ENCODE measurements at regions not wholly inside any gene's neighbourhood (a gene's known extent, or its start where the extent isn't known, plus 50 kb on each side); places are given as distances from the start of the nearest gene placed in this dataset.

GRCh38 chr17:70562137-70562536 is 392.8 kb downstream of the KCNJ2 start (continued):
- TF ChIP-seq JUND (IDR thresholded peaks at IDR 0.05; ENCODE audit: low read length) (no peak), NANOG (IDR thresholded peaks at IDR 0.05; ENCODE audit: insufficient read depth, low read depth, low read length, poor library complexity, severe bottlenecking) (no peak), TBP (IDR thresholded peaks at IDR 0.05; ENCODE audit: low read depth, low read length) (no peak)
